Keratinocyte (primary cell): ENCODE measurements at regions not wholly inside any gene's neighbourhood (a gene's known extent, or its start where the extent isn't known, plus 50 kb on each side); places are given as distances from the start of the nearest gene placed in this dataset.

Experiments
- DNase-seq: peaks from one replicate; pipeline ENCODE4 v3.0.0-alpha.2; 2011; ENCODE audit warnings: low read depth, missing footprints, low spot score
- FAIRE-seq: peaks from 2 replicates; lab custom pipeline; 2011; peaks lifted over from hg19 to GRCh38; lab: Jason Lieb, UNC
- H2AFZ ChIP-seq: 2 replicates; pipeline ENCODE4 v1.6.0; 2012; ENCODE audit warnings: low read length, control low read depth, inconsistent platforms; ENCODE audit not compliant: control insufficient read depth
- H3K27ac ChIP-seq: 2 replicates; pipeline ENCODE4 v1.5.1; 2011; ENCODE audit warnings: low read length; ENCODE audit not compliant: control insufficient read depth, insufficient read depth
- H3K27me3 ChIP-seq: 3 replicates; pipeline ENCODE4 v1.6.0; 2011; ENCODE audit warnings: low read length; ENCODE audit not compliant: control insufficient read depth, insufficient read depth; ENCODE audit errors: extremely low read depth
- H3K36me3 ChIP-seq, 2 experiments: 2 replicates in 1 of 2; 3 replicates in 1 of 2; pipeline ENCODE4 v1.5.1; 2011; ENCODE audit warnings: low read length in 2 of 2, mild to moderate bottlenecking in 1 of 2; ENCODE audit not compliant: control insufficient read depth in 2 of 2, insufficient read depth in 2 of 2; ENCODE audit errors: extremely low read depth in 1 of 2
- H3K4me1 ChIP-seq: 3 replicates; pipeline ENCODE4 v1.5.1; 2011; ENCODE audit warnings: low read length; ENCODE audit not compliant: control insufficient read depth, insufficient read depth; ENCODE audit errors: extremely low read depth
- H3K4me2 ChIP-seq: 3 replicates; pipeline ENCODE4 v1.6.0; 2011; ENCODE audit warnings: low read depth, low read length; ENCODE audit not compliant: control insufficient read depth, insufficient read depth; ENCODE audit errors: extremely low read depth
- H3K4me3 ChIP-seq, 3 experiments: fragments of 200-600 bp in 1 of 3; sonication (generic) in 1 of 3; 2 replicates in 2 of 3; 3 replicates in 1 of 3; pipeline ENCODE4 v1.5.1; 2011 to 2016; ENCODE audit warnings: low read length in 3 of 3, mild to moderate bottlenecking in 3 of 3, control low read depth in 2 of 3, inconsistent platforms in 1 of 3, low read depth in 1 of 3, mixed read lengths in 1 of 3, mixed run types in 1 of 3, moderate library complexity in 1 of 3; ENCODE audit not compliant: control insufficient read depth in 2 of 3, insufficient read depth in 2 of 3; ENCODE audit errors: extremely low read depth in 1 of 3
- H3K79me2 ChIP-seq: 2 replicates; pipeline ENCODE4 v1.6.0; 2012; ENCODE audit warnings: low read length; ENCODE audit not compliant: control insufficient read depth, insufficient read depth
- H3K9ac ChIP-seq: 3 replicates; pipeline ENCODE4 v1.6.0; 2011; ENCODE audit warnings: low read length; ENCODE audit not compliant: control insufficient read depth, insufficient read depth; ENCODE audit errors: extremely low read depth
- H3K9me1 ChIP-seq: 3 replicates; pipeline ENCODE4 v1.6.0; 2011; ENCODE audit warnings: low read length; ENCODE audit not compliant: control insufficient read depth, insufficient read depth; ENCODE audit errors: extremely low read depth
- H3K9me3 ChIP-seq: 2 replicates; pipeline ENCODE4 v1.5.1; 2012; ENCODE audit warnings: low read depth, low read length; ENCODE audit not compliant: control insufficient read depth
- H4K20me1 ChIP-seq: 3 replicates; pipeline ENCODE4 v1.6.0; 2011; ENCODE audit warnings: low read length; ENCODE audit not compliant: control insufficient read depth, insufficient read depth; ENCODE audit errors: extremely low read depth
- CTCF ChIP-seq, 3 experiments: IDR thresholded peaks in 1 of 3; conservative IDR thresholded peaks in 1 of 3; optimal IDR thresholded peaks in 1 of 3; 2 replicates in 2 of 3; 3 replicates in 1 of 3; pipeline versions ENCODE3 to v1.5.1; 2011; ENCODE audit warnings: low read length in 3 of 3, mild to moderate bottlenecking in 3 of 3, moderate library complexity in 2 of 3, control low read depth in 1 of 3, inconsistent platforms in 1 of 3; ENCODE audit not compliant: insufficient read depth in 2 of 3; ENCODE audit errors: extremely low read depth in 1 of 3
- EZH2 ChIP-seq: IDR thresholded peaks from one replicate; pipeline ENCODE4 v1.6.1; 2012; ENCODE audit warnings: inconsistent platforms, mild to moderate bottlenecking, low read length, moderate library complexity
- dilution Hi-C: fragments of 300-500 bp; cut with MboI; formaldehyde crosslinking; loops from one replicate; pipeline ENCODE4 v1.7.0; 2020; ENCODE audit warnings: low sequenced_read_pairs; ENCODE audit not compliant: extremely low pct_ligation_motif_present

GRCh38 chr12:67803278-67803993 is 154.9 kb downstream of the DYRK2 start:
- FAIRE-seq = no peak

GRCh38 chr12:67804168-67804567 is 155.6 kb downstream of the DYRK2 start:
- no peak overlapping the region for H3K4me3 ChIP-seq
- no peak for DNase-seq
- no peak for TF ChIP-seq CTCF (optimal IDR thresholded peaks at IDR 0.05 in 1 of 3, IDR thresholded peaks at IDR 0.05 in 1 of 3, conservative IDR thresholded peaks at IDR 0.05 in 1 of 3; ENCODE audit: extremely low read depth in 1 of 3, insufficient read depth in 2 of 3, low read length in 3 of 3)
- TF ChIP-seq EZH2 = no peak
- H3K79me2 ChIP-seq = no peaks in the 10 kb centered on the region
- no peak overlapping the region for H3K4me2 ChIP-seq
- no peak for FAIRE-seq
- H4K20me1 ChIP-seq = no peaks in the 10 kb centered on the region
- no peaks in the 10 kb centered on the region for H3K27me3 ChIP-seq
- no peaks in the 10 kb centered on the region for H3K36me3 ChIP-seq
- H3K4me1 ChIP-seq = no peaks in the 10 kb centered on the region
- dilution Hi-C loops = no loop called here
- H3K9me3 ChIP-seq = no peaks in the 10 kb centered on the region
- H2AFZ ChIP-seq = no peak overlapping the region
- no peaks in the 10 kb centered on the region for H3K9me1 ChIP-seq
- no peak overlapping the region for H3K27ac ChIP-seq
- no peak overlapping the region for H3K9ac ChIP-seq

More at GRCh38 chr12:67803278-67803993, 154.9 kb downstream of the DYRK2 start:
- no peaks in the 10 kb centered on the region for H3K79me2 ChIP-seq
- H3K36me3 ChIP-seq = no peaks in the 10 kb centered on the region
- H3K9ac ChIP-seq = no peak overlapping the region
- no peaks in the 10 kb centered on the region for H3K4me1 ChIP-seq
- H3K9me1 ChIP-seq = no peaks in the 10 kb centered on the region
- no peak for DNase-seq
- H3K27ac ChIP-seq = no peak overlapping the region
- no peak overlapping the region for H3K4me3 ChIP-seq
- no peak overlapping the region for H2AFZ ChIP-seq
- no peak overlapping the region for H3K4me2 ChIP-seq
- no peaks in the 10 kb centered on the region for H4K20me1 ChIP-seq
- TF ChIP-seq CTCF (optimal IDR thresholded peaks at IDR 0.05 in 1 of 3, IDR thresholded peaks at IDR 0.05 in 1 of 3, conservative IDR thresholded peaks at IDR 0.05 in 1 of 3; ENCODE audit: extremely low read depth in 1 of 3, insufficient read depth in 2 of 3, low read length in 3 of 3) = no peak
- no peak for TF ChIP-seq EZH2
- H3K9me3 ChIP-seq = no peaks in the 10 kb centered on the region
- dilution Hi-C loops = no loop called here
- no peaks in the 10 kb centered on the region for H3K27me3 ChIP-seq
